ENCODE measurements at regions not wholly inside any gene's neighbourhood (a gene's known extent, or its start where the extent isn't known, plus 50 kb on each side); places are given as distances from the start of the nearest gene placed in this dataset.
"Not testable (repeated sequence)": the region's sequence is repeated elsewhere in the genome, so short reads cannot be mapped to it uniquely, and the experiment has no call there.

- DNase-seq (ENCODE audit: low read depth in 2 of 2), result no peak
Observed at GRCh38 chr18:73452866-73453265, 585.1 kb upstream of the NETO1 start.

DNA sequence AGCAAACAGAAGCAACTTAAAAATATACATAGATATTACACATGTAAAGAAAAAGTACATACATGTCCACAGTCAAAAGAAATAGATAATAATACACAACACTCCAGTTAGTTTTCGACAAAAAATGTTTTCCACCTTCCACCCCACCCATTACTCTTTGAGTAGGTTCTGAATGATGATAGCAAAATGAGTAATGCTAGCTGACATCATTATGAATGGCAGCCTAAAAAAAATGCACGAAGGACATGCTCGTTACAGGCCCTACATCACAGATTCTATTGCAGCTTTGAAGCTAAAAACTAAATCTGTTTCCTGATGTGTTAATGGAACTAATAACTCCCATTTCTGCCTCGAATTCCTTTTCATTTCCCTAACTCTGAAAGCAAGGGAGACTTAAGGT lies 578.7 kb upstream of the NETO1 start:
- no peak for DNase-seq (ENCODE audit: low read depth in 2 of 2)

GRCh38 chr18:73431620-73432019 lies 563.8 kb upstream of the NETO1 start:
- DNase-seq (ENCODE audit: low read depth in 2 of 2), result no peak

- DNase-seq (ENCODE audit: low read depth in 2 of 2), result no peak
Observed at GRCh38 chr18:73421010-73421409, 553.2 kb upstream of the NETO1 start.

- no peak for DNase-seq (ENCODE audit: low read depth in 2 of 2)
Observed at GRCh38 chr18:73419531-73419930, 551.7 kb upstream of the NETO1 start.

DNA sequence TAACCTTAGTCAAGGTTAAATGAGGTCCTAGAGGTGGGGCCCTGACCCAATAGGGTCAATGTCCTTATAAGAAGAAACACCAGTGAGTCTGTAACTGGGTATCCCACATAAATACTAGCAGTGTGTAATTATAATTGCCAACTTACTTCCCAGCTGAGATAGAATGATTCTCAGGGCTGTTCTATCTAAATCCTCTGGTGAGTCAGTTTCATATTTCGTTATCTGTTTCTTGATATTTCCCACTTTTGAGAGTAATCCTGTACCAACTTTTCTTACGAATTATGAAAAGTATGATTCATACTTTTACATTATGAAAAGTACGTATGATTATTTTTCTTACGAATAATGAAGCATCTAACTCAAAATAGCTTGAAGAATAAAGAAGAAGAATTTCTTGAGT lies 546.8 kb upstream of the NETO1 start:
- no peak for DNase-seq (ENCODE audit: low read depth in 2 of 2)

DNA sequence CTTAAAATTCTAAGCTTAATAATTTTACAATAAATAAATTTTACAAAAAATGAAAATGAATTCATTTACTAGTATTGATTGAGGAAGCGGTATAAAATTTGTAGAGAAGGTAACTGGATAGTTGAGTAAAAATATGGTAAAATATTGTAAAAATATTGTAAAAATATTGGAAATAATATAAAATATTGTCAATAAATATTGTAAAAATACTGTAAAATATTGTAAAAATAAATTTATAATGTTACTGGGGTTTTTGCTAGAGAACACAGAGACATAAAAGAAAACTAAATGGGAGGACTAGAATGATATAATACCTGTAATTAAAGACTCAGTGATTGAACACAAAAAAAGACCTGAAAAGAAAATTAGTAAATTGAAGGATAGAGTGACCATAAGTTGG lies 546.3 kb upstream of the NETO1 start:
- no peak for DNase-seq (ENCODE audit: low read depth in 2 of 2)

GRCh38 chr18:73409242-73409641 lies 541.5 kb upstream of the NETO1 start:
- DNase-seq (ENCODE audit: low read depth in 2 of 2), result no peak

GRCh38 chr18:73408469-73408868 lies 540.7 kb upstream of the NETO1 start:
- DNase-seq (ENCODE audit: low read depth in 2 of 2), result no peak

- no peak for DNase-seq (ENCODE audit: low read depth in 2 of 2)
Observed at GRCh38 chr18:73407506-73407905, 539.7 kb upstream of the NETO1 start.

DNA sequence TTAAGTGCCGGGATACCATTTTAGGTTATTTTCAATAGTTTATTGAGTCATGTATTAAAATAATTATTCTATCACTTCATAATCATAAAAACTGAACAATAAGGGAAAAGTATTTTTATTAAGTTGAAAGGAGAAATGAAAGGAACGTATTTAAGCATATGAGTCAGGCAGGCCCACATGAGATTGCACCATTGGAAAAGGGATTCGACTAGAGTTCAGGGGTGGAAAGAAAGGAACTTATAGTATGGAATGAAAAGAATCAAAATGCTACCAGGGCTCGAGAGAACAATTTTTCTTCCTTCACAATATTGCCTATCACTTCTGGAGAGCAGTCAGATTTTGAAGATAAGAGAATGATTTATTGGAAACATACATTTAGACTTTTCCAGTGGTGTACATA lies 516.5 kb upstream of the NETO1 start:
- no peak for DNase-seq (ENCODE audit: low read depth in 2 of 2)

- no peak for DNase-seq (ENCODE audit: low read depth in 2 of 2)
Observed at GRCh38 chr18:73381699-73382036, 513.9 kb upstream of the NETO1 start.

DNA sequence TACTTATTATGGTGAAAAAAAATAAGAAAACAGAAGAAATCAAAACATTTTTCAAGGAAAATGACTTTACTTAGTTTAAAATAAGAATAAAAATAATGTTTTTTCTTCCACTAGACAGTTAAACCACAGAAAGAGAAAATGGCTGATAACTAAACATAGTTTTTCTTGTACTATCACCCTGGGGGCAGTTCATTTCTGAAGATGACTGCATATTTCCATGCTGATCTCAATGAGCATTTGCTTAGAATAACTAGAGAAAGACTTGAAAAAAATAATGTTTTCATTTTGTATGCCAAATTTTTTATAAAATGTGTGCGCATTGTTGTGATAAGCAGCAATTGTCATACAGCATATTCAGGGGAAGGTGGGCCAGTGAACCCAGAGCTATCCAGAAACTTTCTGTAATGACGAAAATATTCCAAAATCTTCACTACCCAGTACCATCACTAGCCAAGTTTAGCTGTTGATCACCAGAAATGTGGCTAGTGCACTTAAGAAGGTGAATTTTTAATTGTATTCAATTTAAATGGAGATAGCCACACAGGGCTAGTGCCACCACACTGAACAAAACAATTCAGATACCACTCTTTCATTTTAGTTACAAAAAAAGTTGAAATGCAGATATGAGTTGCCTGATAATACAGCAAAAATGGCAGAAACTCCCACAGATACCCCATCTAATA lies 513.4 kb upstream of the NETO1 start:
- DNase-seq (ENCODE audit: low read depth in 2 of 2), result no peak

DNA sequence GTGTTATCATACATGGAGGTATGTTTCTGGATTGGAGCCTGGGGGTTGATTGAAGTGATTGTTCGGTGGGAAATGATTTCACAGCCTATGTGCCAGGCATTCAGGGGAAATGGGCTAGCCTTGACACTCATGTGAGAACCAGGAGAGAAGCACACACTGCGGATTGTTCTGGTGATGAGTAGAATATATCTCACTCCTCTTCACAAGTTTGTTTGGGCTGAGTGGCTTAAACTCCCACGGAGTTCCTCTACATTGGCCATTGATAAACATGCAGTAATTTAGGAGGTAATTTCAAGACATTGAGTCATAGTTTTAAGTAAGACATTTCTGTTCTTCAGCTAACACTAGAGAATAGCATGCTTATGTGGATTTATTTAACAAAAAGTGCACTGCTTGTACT lies 498.9 kb upstream of the NETO1 start:
- DNase-seq (ENCODE audit: low read depth in 2 of 2), result no peak

DNA sequence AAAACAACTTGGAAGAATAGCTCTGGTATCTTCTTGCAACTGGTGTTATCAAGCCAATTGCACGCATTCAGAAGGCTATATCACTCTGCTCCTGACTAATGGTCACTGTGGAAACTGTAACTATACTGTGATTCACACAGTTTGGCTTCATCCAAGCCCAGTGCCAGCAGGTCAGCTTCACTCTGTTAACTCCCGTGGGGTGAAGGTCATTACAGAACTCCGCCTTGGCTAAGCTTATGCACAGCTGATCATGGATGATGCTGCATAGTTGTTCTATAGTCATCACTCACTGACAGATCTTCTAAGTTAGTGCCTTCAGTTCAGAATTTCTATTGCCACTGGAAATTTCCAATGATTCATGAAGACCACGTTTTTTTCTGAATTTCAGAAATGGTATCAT lies 497.2 kb upstream of the NETO1 start:
- DNase-seq (ENCODE audit: low read depth in 2 of 2), result no peak

- DNase-seq (ENCODE audit: low read depth in 2 of 2), result no peak
Observed at GRCh38 chr18:73355121-73355520, 487.3 kb upstream of the NETO1 start.

- DNase-seq (ENCODE audit: low read depth in 2 of 2), result no peak
Observed at GRCh38 chr18:73352546-73352945, 484.8 kb upstream of the NETO1 start.

DNA sequence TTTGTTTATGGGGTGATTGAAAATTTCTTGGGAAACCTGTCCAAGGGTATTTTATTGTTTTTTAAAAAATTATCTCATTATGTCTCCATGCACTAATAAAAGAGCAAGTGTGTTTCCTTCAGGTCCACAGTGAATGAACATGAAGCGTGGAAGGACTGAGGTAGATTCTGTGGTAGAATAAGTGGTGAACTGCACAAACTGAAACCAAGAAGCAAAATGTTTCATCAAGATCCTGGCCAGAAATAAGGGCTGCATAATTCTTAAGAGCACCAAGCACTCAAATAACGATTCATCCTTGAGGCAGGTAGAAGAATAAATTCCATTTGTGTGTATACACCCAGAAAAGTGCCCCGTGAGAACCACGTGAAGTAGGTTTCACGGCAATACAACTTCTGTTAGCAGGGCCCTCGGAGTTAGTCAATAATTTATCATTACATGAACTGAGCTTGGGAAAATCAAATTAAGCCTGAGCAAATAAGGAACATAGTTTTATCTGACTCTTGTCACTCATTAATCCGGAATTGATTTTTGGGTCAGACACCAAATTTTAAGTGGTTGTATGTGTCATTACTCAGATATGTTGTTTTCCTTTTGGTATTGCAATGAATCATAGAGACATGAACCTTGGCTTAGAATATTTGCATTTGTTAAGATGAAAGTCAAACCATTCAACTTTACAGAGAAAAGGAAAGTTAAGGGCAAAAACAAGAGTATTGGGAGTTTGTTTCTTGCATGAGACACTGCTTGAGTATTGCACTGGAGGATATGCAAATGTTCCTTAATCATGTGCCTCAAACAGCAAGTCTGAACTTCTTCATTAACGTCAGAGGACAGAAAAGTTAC lies 472.6 kb upstream of the NETO1 start:
- DNase-seq (ENCODE audit: low read depth in 2 of 2), result no peak

DNA sequence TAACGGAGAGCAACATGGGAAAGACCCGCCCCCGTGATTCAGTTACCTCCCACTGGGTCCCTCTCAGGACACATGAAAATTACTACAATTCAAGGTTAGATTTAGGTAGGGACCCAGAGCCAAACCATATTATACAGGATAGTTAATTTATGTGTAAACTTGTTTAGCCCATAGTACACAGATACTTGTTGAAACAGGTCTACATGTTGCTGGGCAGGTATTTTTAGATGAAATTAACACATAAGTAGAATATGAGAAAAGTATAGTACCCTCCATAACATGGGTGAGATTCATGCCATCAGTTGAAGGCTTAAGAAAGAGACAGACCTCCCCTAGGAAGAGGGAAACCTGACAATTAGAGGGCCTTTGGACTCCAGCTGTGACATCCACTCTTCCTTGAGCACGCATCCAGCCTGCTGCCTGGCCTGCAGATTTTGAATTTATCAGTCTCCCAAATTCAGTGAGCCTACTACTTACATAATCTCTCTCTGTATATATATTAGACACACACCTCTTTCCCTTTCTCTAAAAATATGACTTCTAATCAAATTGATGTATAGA lies 463.5 kb upstream of the NETO1 start:
- DNase-seq (ENCODE audit: low read depth in 2 of 2), result no peak

DNA sequence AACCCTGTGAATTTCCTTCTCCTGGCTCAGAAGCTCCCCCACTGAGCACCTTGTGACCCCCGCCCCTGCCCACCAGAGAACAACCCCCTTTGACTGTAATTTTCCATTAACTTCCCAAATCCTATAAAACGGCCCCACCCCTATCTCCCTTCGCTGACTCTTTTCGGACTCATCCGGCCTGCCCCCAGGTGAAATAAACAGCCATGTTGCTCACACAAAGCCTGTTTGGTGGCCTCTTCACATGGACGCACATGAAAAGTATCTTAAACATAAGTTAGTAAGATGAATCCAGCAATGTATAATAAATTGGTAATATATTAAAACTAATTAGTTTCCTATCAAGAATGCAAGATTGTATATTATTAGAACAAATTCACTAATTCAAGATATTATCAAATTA lies 462.3 kb upstream of the NETO1 start:
- not testable (repeated sequence) for DNase-seq (ENCODE audit: low read depth in 2 of 2)

GRCh38 chr18:73324187-73324831 lies 456.5 kb upstream of the NETO1 start:
- DNase-seq (ENCODE audit: low read depth in 2 of 2), result not testable (repeated sequence)

DNA sequence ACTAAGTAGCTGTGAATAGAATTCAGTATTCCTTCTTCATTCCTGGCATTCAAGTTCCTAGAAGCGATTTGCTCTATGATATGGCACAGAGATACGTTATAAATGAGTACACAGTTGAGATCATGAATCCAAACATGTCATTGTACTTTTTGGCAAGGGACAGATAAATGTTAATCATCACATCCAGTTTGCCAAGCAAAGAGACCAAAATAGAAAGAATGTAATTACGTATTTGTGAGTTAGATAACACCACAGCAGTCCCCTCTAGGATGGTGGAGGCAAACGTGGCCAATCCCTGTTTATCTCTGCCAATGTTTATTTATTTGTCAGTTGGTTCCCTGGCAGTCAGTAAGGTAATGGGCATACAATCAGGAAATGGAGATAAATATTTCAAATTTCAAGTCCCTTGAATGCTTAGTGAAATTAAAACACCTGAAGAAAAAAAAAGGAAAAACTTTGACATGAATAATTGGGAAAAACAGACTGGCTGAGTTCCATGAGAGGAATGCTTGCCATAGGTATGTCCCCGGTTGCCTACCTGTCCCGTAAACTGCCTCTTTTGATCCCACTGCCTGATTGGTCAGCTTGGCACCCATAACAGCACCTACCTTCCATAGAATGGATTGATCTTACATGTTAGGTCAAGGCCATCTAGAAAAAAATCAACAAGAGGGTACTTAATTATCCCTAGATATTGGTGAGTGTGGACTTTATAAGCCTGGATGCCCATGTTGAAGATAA lies 451.1 kb upstream of the NETO1 start:
- DNase-seq (ENCODE audit: low read depth in 2 of 2), result no peak
